NCI-H2227 (cell line): ENCODE measurements at regions not wholly inside any gene's neighbourhood (a gene's known extent, or its start where the extent isn't known, plus 50 kb on each side); places are given as distances from the start of the nearest gene placed in this dataset.

Experiments used
- DNase-seq: peaks from one replicate; lab custom pipeline; 2025; ENCODE audit not compliant: unreplicated experiment; lab: John Stamatoyannopoulos, UW

DNA sequence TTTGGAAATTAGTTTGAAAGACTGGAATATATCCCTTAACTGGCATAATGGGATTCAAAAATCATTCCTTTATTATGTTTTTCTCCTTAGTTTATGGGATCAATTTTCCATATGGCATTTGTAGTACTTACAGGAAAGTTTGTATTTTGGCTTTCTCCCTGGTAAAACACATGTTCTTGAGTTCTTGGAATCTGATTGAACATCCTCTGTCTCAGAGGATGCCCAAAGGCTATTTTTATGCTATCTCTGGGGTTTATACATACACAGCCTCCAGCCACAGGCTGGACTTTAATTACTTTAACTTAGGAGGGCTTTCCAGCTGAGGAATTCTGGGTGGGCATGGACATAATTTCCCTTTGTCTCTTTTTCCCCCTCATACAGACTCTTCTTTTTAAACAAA lies 236.4 kb downstream of the HGF start:
- no peak for DNase-seq

DNA sequence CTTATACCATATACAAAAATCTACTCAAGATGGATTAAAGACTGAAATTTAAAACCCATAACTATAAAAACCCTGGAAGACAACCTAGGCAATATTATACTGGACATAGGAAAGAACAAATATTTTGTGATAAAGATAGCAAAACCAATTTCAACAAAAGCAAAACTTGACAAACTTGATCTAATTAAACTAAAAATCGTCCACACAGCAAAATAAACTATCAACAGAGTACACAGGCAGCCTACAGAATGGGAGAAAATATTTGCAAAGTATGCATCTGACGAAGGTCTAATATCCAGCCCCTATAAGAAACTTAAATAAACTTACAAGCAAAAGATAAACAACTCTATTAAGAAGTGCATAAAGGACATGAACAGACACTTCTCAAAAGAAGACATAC lies 240.1 kb downstream of the HGF start:
- DNase-seq: no peak

DNA sequence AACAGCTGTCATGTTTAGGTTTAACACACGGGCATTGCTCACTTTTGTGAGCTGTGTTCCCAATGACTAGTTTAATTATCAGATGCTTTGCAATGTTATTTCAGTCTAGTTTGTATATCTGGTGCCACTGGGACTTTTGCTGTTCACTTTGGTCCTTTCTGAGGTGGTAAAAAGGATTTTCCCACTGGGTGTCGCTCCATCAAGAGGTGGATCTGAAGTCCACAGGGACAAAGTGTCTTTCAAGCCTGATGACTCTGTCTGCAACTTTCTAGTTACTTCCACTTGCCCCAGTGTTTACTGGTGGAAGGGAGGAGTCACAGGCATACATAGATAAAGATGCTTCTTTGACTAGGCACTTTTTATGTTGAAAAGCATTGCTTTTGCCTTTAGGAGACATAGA lies 242.2 kb downstream of the HGF start:
- no peak for DNase-seq

DNA sequence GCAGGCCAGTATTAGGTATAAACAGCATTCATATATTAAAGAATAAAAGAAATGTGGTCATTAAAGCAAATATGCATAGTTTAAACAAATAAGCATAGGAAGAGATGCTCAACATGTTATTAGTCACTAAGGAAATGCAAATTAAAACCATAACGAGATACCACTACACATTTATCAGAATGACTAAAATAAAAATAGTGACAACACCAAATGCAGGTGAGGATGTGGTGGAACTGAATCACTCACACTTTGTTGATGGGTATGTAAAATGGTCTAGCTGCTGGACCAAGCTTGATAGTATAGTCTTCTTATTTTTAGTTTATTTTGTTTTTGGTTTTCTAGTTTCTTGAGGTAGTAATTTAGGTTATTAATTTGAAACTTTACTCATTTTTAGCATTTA lies 242.9 kb downstream of the HGF start:
- DNase-seq: no peak

DNA sequence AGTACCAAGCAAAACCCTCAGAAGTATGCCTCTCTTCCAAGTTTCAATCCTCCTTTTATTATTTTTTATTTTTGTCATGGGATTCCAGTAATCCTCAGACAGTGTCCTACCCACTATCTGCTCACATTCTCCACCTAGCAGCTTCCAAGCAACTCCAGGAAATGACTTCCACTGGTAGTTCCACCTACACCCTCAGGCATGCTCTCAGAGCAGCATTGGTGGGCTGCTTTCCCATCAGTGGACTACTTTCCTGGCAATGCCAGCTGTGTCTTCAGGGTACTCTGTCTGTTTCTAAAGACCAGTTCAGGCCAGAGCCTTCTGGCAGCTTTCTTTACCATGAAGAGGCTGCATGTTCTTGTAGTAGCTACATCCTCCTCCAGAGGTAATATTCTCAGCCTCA lies 244.0 kb downstream of the HGF start:
- no peak for DNase-seq

DNA sequence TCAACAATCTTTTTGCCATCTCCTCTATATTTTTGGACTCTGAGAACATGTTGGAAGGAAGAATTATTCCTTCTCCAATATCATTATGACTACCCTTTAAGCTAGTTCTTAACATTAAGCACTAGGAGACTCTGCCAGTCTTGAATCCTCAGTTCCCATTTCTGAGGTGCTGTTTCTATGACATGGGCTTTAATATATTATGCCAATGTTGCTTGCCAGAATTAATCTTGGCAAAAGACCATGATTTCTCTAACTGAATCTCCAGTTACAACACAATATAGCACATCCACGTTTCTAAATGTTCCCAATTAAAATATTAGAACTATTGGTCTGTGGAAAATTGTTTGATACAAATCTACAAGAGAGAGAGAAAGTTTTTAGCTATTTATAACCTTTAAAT lies 250.0 kb downstream of the HGF start:
- DNase-seq: no peak

DNA sequence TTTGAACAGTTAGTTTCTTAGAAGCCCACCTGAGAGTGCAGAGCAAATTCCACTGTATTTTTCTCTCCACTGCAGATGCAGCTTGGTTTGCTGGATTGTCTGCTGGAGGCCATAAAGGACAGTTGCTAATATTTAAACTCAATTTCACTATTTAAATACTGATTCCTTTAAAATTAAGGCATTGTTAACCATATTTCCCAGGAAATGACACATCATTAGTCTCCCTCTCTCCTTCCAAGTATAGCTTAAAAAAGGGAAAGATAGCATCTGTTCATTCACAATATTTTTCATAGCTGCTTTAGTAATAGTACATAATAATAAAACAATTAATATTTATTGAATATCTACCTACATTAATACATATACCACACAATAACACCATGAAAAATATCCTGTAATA lies 252.9 kb downstream of the HGF start:
- no peak for DNase-seq

DNA sequence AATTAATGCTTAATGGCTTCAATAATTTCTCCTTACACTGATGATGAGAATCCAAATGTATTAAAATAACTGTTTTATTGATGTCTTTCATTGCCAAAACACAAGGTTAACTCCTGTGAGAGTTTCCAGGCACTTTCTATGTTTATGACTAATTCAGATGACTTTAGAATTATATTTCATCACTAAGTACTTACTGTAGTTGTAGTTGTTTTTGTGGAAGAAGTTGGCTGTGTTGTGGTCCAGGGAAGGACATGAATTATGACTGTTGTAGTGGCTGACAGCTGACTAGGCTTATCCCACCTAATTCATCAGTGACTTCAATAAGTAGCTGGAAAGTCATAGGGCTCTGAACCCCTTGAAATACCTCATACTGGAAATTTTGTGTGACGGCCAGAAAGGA lies 254.8 kb downstream of the HGF start:
- no peak for DNase-seq

DNA sequence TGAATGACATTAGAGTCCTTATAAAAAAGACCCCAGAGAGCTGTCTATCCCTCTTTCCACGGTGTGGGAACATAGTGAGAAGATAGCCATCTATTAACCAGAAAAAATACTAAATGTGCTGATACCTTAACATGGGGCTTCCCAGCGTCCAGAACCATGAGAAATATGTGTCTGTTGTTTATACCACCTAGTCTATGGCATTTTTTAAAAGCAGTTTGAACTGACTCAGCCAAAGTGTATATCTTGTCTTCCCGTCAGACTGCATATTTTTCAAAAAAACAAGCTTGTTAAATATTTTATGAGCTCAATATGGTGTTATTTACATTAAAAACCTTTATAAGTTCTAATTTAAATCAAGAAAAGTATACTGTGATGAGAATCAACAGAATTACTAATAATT lies 255.3 kb downstream of the HGF start:
- DNase-seq: no peak

DNA sequence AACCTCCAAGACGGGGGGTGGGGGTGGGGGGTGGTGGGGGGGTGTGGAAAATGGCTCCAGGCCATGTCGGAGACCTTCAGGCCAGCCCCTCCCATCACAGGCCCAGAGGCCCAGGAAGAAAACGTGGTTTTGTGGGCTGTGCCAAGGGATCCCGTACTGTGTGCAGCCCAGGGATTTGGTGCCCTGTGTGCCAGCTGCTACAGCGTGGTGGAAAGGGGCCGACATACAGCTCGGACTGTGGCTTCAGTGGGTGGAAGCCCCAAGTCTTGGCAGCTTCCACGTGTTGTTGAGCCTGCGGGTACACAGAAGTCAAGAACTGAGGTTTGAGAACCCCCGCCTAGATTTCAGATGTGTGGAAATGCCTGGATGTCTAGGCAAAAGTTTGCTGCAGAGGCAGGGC lies 259.7 kb downstream of the HGF start:
- DNase-seq: no peak

DNA sequence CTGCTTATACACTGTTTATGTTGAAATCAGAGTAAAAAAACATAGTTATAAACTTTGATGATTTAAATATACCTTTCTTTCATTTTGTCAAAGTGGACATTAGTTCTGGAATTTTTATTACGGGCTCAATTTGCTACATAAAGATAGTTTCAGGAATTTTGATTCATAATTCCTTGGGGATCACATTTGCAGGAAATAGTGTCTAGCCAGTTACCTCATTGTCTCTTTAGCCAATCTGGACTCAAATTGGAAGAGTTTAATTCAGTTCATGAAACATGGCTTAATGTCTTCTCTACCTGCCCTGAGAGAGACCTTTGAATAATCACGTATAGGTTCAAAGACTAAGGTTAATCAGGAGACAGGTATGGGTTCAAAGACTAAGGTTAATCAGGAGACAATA lies 262.6 kb downstream of the HGF start:
- no peak for DNase-seq

DNA sequence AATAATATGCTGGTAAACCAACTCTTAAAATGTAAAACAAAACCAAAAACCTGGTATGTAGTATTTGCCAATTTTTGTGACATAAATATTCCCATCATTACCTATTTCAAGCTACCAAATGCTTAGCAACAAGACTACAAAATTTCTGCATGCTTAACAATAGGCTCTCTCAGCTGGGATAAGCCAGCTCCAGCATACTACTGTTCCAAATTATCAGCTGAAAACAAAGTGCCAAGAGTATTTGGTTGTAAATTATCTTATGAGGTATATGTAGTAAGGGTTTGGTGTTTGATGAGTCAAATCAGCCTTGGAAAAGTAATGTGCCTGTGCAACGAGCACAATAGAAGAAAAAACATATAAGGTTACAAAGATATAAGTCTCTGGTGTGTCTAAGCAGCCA lies 263.2 kb downstream of the HGF start:
- DNase-seq: no peak

DNA sequence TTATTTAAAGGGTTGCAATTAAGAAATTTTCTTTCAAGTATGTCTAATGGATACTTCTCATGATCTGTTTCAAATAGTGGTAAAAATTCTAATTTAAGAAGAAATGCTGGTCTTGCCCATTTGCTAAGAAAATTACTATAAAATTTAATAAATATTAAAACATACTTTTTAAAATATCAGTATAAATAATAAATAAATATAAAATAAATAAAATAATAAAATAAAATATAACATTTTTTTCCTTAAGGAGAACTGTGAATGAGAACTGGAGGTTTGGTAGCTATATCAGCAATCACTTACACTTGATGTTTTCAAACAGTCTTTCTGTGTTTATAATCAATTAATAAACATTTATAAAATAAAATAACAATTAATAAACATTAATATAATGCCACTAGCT lies 266.1 kb downstream of the HGF start:
- DNase-seq: no peak

DNA sequence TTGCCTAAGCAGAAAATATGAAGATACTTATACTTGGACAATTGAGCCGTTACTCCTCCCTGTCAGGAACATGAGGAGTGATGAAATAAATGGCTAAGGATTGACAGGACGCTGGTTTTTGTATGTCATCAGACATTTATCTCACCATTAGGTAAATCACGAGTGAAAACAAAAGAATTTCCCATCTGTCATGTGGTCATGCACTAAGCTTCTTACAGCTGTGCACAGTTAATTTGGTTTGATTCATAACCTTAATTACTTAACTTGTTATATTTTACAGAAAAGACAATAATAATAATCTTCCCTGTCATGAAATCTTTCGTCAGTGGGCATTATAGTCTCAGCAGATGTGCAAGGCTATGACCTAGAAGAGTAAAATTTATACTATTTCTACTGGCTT lies 266.5 kb downstream of the HGF start:
- DNase-seq: no peak

DNA sequence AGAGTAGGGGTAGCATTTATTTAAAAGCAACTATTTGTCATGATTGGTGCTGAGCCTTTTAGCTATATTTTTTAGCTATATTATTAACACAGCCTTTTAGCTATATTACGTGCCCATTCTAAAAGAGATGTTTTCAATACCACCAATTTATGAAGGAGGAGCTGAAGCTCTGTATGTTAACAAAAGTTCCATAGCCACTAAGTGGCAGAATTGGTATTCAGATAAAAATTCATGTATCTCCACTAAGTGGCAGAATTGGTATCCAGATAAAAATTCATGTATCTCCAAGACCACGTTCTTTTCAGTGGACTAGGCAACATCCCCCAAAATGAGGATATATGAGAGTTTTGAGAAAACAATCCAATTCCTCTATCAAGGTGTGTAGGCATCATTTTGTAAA lies 268.6 kb downstream of the HGF start:
- no peak for DNase-seq

DNA sequence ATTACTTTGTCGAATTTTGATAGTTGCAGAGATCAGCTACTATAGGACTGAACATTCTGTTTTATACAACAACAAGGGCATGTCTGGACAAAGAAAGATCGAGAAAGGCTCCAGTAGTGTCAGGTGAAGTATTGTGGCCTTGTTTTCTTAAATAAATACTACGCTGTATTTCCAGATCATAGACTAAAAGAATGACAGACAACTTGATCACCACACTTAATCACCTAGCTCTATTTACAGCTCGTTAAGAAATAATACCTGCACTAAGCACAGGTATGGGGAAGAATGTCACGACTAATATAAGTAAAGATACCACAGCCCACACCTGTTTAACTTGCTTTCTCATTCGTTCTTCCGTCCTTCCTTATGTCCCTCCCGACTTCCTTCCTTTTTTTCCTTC lies 269.2 kb downstream of the HGF start:
- no peak for DNase-seq

DNA sequence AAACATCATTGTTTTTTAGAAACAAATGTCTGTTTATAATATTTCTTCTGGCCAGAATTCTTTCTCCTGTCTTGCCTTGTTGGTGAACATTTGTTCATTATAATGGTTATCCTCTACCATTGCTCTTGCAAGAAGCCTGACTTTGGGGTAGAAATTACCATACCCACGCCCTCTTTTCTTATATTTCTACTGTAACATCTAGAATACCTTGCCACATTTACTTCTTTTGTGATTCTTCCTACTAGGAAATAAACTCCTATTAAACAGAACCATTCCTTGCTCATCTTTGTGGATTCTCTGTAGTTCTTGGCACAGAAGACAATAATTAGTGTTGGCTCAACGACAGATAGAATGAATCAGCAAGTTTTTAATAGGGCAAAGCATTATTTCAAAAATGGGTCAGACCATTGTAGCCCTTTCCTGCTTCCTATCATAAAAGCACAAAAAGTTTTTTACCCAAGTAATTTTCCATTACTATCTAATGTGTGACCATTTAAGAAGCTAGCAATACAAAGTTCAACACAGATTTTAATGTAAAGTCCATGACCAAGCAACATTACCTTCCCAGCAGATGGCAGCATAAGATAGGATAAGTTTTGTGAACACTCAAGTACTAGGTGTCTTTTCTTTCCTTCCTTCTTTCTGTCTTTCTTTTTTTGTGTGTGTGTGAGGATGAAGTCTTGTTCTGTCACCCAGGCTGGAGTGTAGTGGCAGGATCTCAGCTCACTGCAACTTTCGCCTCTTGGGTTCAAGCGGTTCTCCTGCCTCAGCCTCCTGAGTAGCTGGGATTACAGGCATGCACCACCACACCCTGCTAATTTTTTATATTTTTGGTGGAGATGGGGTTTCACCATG lies 270.4 kb downstream of the HGF start:
- DNase-seq: peak; percentile 81

DNA sequence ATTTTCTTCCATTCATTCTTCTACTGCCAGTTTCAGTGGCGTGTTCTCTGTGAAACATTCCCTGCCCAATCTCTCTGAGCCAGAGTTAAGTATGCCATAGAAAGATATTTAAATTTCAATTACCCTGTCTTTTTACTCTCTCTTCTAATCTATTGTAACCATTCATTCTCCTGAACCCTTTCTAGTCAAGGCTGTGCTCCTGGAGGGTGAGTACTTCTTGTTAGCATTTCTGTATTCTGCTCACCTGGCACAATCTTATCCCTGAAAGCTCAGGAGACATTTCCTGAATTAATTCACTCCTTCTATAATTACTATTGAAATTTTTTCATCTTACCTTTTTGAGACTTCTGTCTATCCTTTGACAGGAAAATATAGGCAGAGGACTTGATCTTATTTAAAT lies 271.7 kb downstream of the HGF start:
- no peak for DNase-seq

DNA sequence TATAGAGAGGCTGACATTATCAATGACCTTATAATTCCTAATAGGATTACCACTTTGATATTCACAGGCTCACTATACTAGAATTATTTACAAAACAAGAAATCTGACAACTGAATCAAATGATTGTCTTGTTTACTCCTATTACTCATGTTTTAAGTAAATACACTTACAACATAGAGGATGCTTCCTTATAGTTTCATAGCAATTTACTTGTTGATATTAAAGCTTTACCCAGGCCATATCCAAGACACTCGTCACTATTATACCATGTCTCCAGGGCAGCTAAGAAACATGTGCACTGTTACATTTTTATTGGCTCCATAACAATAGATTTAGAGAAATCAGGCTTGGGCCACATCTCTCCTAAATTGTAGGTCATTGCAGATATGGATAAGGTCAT lies 276.9 kb downstream of the HGF start:
- no peak for DNase-seq

DNA sequence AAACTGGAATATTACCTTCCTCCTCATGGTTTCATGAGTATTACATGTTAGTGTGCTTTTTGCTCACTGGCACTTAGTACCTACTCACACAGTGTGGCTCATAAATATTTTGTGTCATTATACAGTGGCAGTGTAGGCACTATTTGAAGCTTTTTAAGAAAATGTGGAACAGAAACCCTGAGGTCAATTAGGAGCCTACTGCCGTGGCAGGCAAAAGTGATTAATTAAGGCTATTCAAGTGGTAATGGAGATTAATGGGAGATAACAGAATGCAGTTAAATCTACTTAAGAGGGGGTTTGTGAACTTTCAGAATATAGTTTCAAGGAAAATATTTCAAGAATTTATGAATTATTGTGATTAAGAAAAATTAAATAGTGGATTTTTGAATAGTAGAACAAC lies 277.6 kb downstream of the HGF start:
- DNase-seq: no peak

DNA sequence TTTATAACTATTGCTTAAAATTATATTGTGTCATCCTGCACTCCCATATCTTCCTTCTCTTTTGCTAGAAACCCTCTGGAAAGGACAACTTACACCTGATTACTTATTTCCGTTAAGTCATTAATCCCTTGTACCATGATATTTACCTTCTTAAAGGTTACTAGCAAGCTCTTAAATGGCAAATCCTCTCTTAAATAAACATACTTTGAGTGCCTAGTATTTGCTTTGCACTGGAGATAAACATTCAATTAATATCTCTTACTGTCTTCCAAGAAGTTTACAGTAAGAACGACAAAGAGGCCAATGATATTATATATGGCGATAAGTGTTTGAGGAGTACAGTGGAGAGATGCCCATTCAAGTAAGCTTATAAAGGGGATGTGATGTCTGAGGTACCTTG lies 278.3 kb downstream of the HGF start:
- no peak for DNase-seq

DNA sequence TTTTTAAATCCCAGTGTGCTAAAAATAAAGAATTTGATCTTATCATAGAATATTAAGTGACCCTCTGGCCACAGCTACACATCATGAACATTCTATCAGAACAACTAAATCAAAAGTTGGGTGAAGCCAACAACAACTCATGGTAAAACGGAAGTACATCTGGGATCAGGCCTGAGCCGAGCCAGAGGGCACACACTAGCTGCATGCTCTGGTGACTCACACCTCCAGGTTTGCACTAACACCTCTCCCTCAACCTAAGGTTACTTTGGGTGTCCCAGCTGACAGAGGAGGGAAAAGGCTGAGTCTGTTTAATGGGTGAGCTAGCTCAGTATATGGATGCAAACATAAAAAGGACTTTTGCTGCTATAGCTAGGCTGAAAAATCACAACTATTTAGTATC lies 281.6 kb downstream of the HGF start:
- no peak for DNase-seq

DNA sequence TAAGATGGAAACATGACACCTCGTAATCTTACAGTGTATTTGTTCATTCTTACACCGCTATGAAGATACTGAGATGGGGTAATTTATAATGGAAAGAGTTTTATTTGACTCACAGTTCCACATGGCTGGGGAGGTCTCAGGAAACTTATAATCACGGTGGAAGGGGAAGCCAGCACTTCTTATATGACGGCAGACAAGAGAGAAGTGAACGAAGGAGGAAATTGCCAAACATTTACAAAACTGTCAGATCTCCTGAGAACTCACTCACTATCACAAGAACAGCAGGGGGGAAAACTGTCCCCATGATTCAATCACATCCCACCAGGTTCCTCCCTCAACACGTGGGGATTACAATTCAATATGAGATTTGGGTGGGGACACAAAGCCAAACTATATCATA lies 282.3 kb downstream of the HGF start:
- DNase-seq: no peak
